ENCODE measurements at regions not wholly inside any gene's neighbourhood (a gene's known extent, or its start where the extent isn't known, plus 50 kb on each side); places are given as distances from the start of the nearest gene placed in this dataset.

GRCh38 chr3:76308541-76308940, 523.2 kb upstream of the ZNF717 start:
- no peak overlapping the region for H3K27ac ChIP-seq (ENCODE audit: low read depth, low read length, poor library complexity, severe bottlenecking)
- H3K4me2 ChIP-seq (ENCODE audit: low read length): no peak overlapping the region
- H2AFZ ChIP-seq (ENCODE audit: low read length): no peak overlapping the region
- intact Hi-C loops (cut with micrococcal nuclease; ENCODE audit: unreplicated experiment): no loop called here
- no peaks in the 10 kb centered on the region for H3K36me3 ChIP-seq (ENCODE audit: insufficient read depth, low read length)
- no peaks in the 10 kb centered on the region for H3K9me2 ChIP-seq (ENCODE audit: insufficient read depth, low read length)
- ChIA-PET POLR2A (interaction anchor here (0.6 to 1.5 kb wide), 2 partner anchors 11 to 37 kb away, joined by 3 to 7 read pairs; no protein-coding TSS in a partner anchor), CTCF (ENCODE audit: unreplicated experiment) (no interaction called here)
- H3K4me3 ChIP-seq (ENCODE audit: low read depth, low read length, poor library complexity, severe bottlenecking): no peak overlapping the region
- H3K79me2 ChIP-seq (ENCODE audit: insufficient read depth, low read depth, low read length): no peaks in the 10 kb centered on the region
- DNase-seq (ENCODE audit: low spot score): no peak
- BruUV-seq (replicated peaks): no TSS peak
- H3K4me1 ChIP-seq (ENCODE audit: insufficient read depth, low read length, poor library complexity, severe bottlenecking): no peaks in the 10 kb centered on the region
- no peak for TF ChIP-seq CTCF (conservative IDR thresholded peaks at IDR 0.05; ENCODE audit: low read length)
- TF ChIP-seq EZH2phosphoT487 (IDR thresholded peaks at IDR 0.05; ENCODE audit: borderline replicate concordance, low read depth, low read length): no peak
- H3K9me3 ChIP-seq (ENCODE audit: low read length): no peaks in the 10 kb centered on the region
- H4K20me1 ChIP-seq (ENCODE audit: insufficient read depth, low read length): no peaks in the 10 kb centered on the region

- no peak overlapping the region for H3K27ac ChIP-seq (ENCODE audit: low read depth, low read length, poor library complexity, severe bottlenecking)
- CTCF ChIA-PET (ENCODE audit: unreplicated experiment): no interaction called here
- H3K4me1 ChIP-seq (ENCODE audit: insufficient read depth, low read length, poor library complexity, severe bottlenecking): no peaks in the 10 kb centered on the region
- H3K79me2 ChIP-seq (ENCODE audit: insufficient read depth, low read depth, low read length): no peaks in the 10 kb centered on the region
- DNase-seq (ENCODE audit: low spot score): no peak
- H3K9me3 ChIP-seq (ENCODE audit: low read length): no peaks in the 10 kb centered on the region
- H3K9me2 ChIP-seq (ENCODE audit: insufficient read depth, low read length): no peaks in the 10 kb centered on the region
- intact Hi-C loops (cut with micrococcal nuclease; ENCODE audit: unreplicated experiment): no loop called here
- no TSS peak for BruUV-seq (replicated peaks)
- no peak overlapping the region for H3K4me2 ChIP-seq (ENCODE audit: low read length)
- POLR2A ChIA-PET: no interaction called here
- no peak overlapping the region for H3K4me3 ChIP-seq (ENCODE audit: low read depth, low read length, poor library complexity, severe bottlenecking)
- TF ChIP-seq CTCF (conservative IDR thresholded peaks at IDR 0.05; ENCODE audit: low read length) (no peak), EZH2phosphoT487 (IDR thresholded peaks at IDR 0.05; ENCODE audit: borderline replicate concordance, low read depth, low read length) (no peak)
- H3K36me3 ChIP-seq (ENCODE audit: insufficient read depth, low read length): no peaks in the 10 kb centered on the region
- no peak overlapping the region for H2AFZ ChIP-seq (ENCODE audit: low read length)
- H4K20me1 ChIP-seq (ENCODE audit: insufficient read depth, low read length): no peaks in the 10 kb centered on the region
Measured at GRCh38 chr3:76310089-76310488, 524.7 kb upstream of the ZNF717 start.

- POLR2A ChIA-PET: no interaction called here
- Histone ChIP-seq H3K36me3 (ENCODE audit: insufficient read depth, low read length) (no peaks in the 10 kb centered on the region), H4K20me1 (ENCODE audit: insufficient read depth, low read length) (no peaks in the 10 kb centered on the region), H3K4me2 (ENCODE audit: low read length) (no peak overlapping the region), H2AFZ (ENCODE audit: low read length) (no peak overlapping the region), H3K9me3 (ENCODE audit: low read length) (no peaks in the 10 kb centered on the region), H3K4me3 (ENCODE audit: low read depth, low read length, poor library complexity, severe bottlenecking) (no peak overlapping the region), H3K79me2 (ENCODE audit: insufficient read depth, low read depth, low read length) (no peaks in the 10 kb centered on the region), H3K27ac (ENCODE audit: low read depth, low read length, poor library complexity, severe bottlenecking) (no peak overlapping the region), H3K4me1 (ENCODE audit: insufficient read depth, low read length, poor library complexity, severe bottlenecking) (no peaks in the 10 kb centered on the region), H3K9me2 (ENCODE audit: insufficient read depth, low read length) (no peaks in the 10 kb centered on the region)
- CTCF ChIA-PET (ENCODE audit: unreplicated experiment): no interaction called here
- intact Hi-C loops (cut with micrococcal nuclease; ENCODE audit: unreplicated experiment): no loop called here
- no TSS peak for BruUV-seq (replicated peaks)
- no peak for DNase-seq (ENCODE audit: low spot score)
- TF ChIP-seq CTCF (conservative IDR thresholded peaks at IDR 0.05; ENCODE audit: low read length) (no peak), EZH2phosphoT487 (IDR thresholded peaks at IDR 0.05; ENCODE audit: borderline replicate concordance, low read depth, low read length) (no peak)
Measured at GRCh38 chr3:76310667-76311066, 525.3 kb upstream of the ZNF717 start.
